Esophagus squamous epithelium (tissue), 4 donors: ENCODE measurements at regions not wholly inside any gene's neighbourhood (a gene's known extent, or its start where the extent isn't known, plus 50 kb on each side); places are given as distances from the start of the nearest gene placed in this dataset.

ENCODE experiments used
- POLR2A ChIP-seq, 4 donors: fragments of 450-650 bp; IDR thresholded peaks; one replicate each; pipeline ENCODE4 v1.6.1; 2017; ENCODE audit warnings: antibody characterized with exemption in 4 of 4, mild to moderate bottlenecking in 4 of 4, moderate library complexity in 3 of 4
- TF ChIP-seq, protein P1 (sequence below), 6 experiments: fragments of 450-650 bp in 4 of 6; fragments of 200-600 bp in 2 of 6; sonication (generic) in 2 of 6; IDR thresholded peaks; one replicate each; pipeline ENCODE4 v1.5.1; 2016 to 2019; ENCODE audit warnings: antibody characterized with exemption in 6 of 6, mild to moderate bottlenecking in 4 of 6, moderate library complexity in 4 of 6

GRCh38 chrX:80139564-80139963 is 125.0 kb downstream of the TBX22 start:
- TF ChIP-seq, protein P1, sequence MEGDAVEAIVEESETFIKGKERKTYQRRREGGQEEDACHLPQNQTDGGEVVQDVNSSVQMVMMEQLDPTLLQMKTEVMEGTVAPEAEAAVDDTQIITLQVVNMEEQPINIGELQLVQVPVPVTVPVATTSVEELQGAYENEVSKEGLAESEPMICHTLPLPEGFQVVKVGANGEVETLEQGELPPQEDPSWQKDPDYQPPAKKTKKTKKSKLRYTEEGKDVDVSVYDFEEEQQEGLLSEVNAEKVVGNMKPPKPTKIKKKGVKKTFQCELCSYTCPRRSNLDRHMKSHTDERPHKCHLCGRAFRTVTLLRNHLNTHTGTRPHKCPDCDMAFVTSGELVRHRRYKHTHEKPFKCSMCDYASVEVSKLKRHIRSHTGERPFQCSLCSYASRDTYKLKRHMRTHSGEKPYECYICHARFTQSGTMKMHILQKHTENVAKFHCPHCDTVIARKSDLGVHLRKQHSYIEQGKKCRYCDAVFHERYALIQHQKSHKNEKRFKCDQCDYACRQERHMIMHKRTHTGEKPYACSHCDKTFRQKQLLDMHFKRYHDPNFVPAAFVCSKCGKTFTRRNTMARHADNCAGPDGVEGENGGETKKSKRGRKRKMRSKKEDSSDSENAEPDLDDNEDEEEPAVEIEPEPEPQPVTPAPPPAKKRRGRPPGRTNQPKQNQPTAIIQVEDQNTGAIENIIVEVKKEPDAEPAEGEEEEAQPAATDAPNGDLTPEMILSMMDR (IDR thresholded peaks at IDR 0.05), result no peak
- TF ChIP-seq POLR2A (IDR thresholded peaks at IDR 0.05), result no peak
